ENCODE measurements at regions not wholly inside any gene's neighbourhood (a gene's known extent, or its start where the extent isn't known, plus 50 kb on each side); places are given as distances from the start of the nearest gene placed in this dataset.
A peak's percentile ranks its signal among the peaks of the same experiment; 100 is the strongest.

- no peak overlapping the region for H3K4me3 Mint-ChIP-seq
- no peak for ATAC-seq (replicated peaks)
- peaks cover 4 to 6% of the 10 kb centered on the region in 2 donors for H3K9me3 Mint-ChIP-seq
- H3K27me3 Mint-ChIP-seq: no peaks in the 10 kb centered on the region
- no peaks in the 10 kb centered on the region for H3K36me3 Mint-ChIP-seq
- no peak overlapping the region for H3K27ac Mint-ChIP-seq
- DNase-seq: no peak
- no peaks in the 10 kb centered on the region for H3K4me1 Mint-ChIP-seq
Observed at GRCh38 chr3:6504834-6505233, 356.1 kb upstream of the GRM7 start.

GRCh38 chr3:6508410-6508759 lies 352.5 kb upstream of the GRM7 start:
- Mint-ChIP-seq H3K4me1 (no peaks in the 10 kb centered on the region), H3K36me3 (no peaks in the 10 kb centered on the region), H3K4me3 (no peak overlapping the region), H3K9me3 (peaks cover 4 to 6% of the 10 kb centered on the region in 2 donors), H3K27me3 (no peaks in the 10 kb centered on the region), H3K27ac (no peak overlapping the region)
- no peak for ATAC-seq (replicated peaks)
- DNase-seq: no peak

GRCh38 chr3:6509576-6509975 lies 351.3 kb upstream of the GRM7 start:
- ATAC-seq (replicated peaks) (no peak), DNase-seq (no peak)
- Mint-ChIP-seq H3K4me3 (no peak overlapping the region), H3K9me3 (peaks cover 0 to 5% of the 10 kb centered on the region in 2 donors), H3K27me3 (no peaks in the 10 kb centered on the region), H3K27ac (no peak overlapping the region), H3K4me1 (no peaks in the 10 kb centered on the region), H3K36me3 (no peaks in the 10 kb centered on the region)

GRCh38 chr3:6510713-6511112 lies 350.2 kb upstream of the GRM7 start:
- Mint-ChIP-seq H3K36me3 (no peaks in the 10 kb centered on the region), H3K27ac (no peak overlapping the region), H3K27me3 (no peaks in the 10 kb centered on the region), H3K9me3 (peaks cover 0 to 2% of the 10 kb centered on the region in 2 donors), H3K4me1 (no peaks in the 10 kb centered on the region), H3K4me3 (no peak overlapping the region)
- ATAC-seq (replicated peaks) (no peak), DNase-seq (no peak)

- no peak for ATAC-seq (replicated peaks)
- no peak overlapping the region for H3K27ac Mint-ChIP-seq
- DNase-seq: no peak
Observed at GRCh38 chr3:6512172-6512800, 348.6 kb upstream of the GRM7 start.

GRCh38 chr3:6516143-6516542 lies 344.8 kb upstream of the GRM7 start:
- H3K27ac Mint-ChIP-seq: no peak overlapping the region
- DNase-seq (no peak), ATAC-seq (replicated peaks) (no peak)
- H3K4me3 Mint-ChIP-seq: no peak overlapping the region
- no peaks in the 10 kb centered on the region for H3K27me3 Mint-ChIP-seq
- peaks cover 0 to 3% of the 10 kb centered on the region in 2 donors for H3K9me3 Mint-ChIP-seq
- no peaks in the 10 kb centered on the region for H3K4me1 Mint-ChIP-seq
- no peaks in the 10 kb centered on the region for H3K36me3 Mint-ChIP-seq

More at GRCh38 chr3:6512172-6512800, 348.6 kb upstream of the GRM7 start:
- Mint-ChIP-seq H3K4me3 (no peak overlapping the region), H3K4me1 (no peaks in the 10 kb centered on the region), H3K36me3 (no peaks in the 10 kb centered on the region), H3K27me3 (no peaks in the 10 kb centered on the region), H3K9me3 (peaks cover 0 to 1% of the 10 kb centered on the region in 2 donors)

- H3K9me3 Mint-ChIP-seq: peaks cover 0 to 3% of the 10 kb centered on the region in 2 donors
- H3K27me3 Mint-ChIP-seq: no peaks in the 10 kb centered on the region
- DNase-seq (no peak), ATAC-seq (replicated peaks) (no peak)
- no peak overlapping the region for H3K27ac Mint-ChIP-seq
- no peaks in the 10 kb centered on the region for H3K36me3 Mint-ChIP-seq
- H3K4me1 Mint-ChIP-seq: no peaks in the 10 kb centered on the region
- H3K4me3 Mint-ChIP-seq: no peak overlapping the region
Observed at GRCh38 chr3:6516694-6517093, 344.2 kb upstream of the GRM7 start.

- Mint-ChIP-seq H3K36me3 (no peaks in the 10 kb centered on the region), H3K27ac (no peak overlapping the region), H3K4me1 (no peaks in the 10 kb centered on the region), H3K27me3 (no peaks in the 10 kb centered on the region), H3K9me3 (peaks cover 0 to 3% of the 10 kb centered on the region in 2 donors), H3K4me3 (no peak overlapping the region)
- DNase-seq (no peak), ATAC-seq (replicated peaks) (no peak)
Observed at GRCh38 chr3:6518709-6519345, 342.1 kb upstream of the GRM7 start.

GRCh38 chr3:6521369-6522113 lies 339.4 kb upstream of the GRM7 start:
- Mint-ChIP-seq H3K36me3 (no peaks in the 10 kb centered on the region), H3K27me3 (no peaks in the 10 kb centered on the region), H3K9me3 (peaks cover 0 to 3% of the 10 kb centered on the region in 2 donors), H3K4me1 (no peaks in the 10 kb centered on the region), H3K4me3 (no peak overlapping the region), H3K27ac (no peak overlapping the region)
- no peak for DNase-seq
- no peak for ATAC-seq (replicated peaks)

GRCh38 chr3:6522191-6522590 lies 338.7 kb upstream of the GRM7 start:
- Mint-ChIP-seq H3K9me3 (peaks cover 0 to 3% of the 10 kb centered on the region in 2 donors), H3K4me1 (no peaks in the 10 kb centered on the region), H3K27me3 (no peaks in the 10 kb centered on the region), H3K36me3 (no peaks in the 10 kb centered on the region), H3K4me3 (no peak overlapping the region), H3K27ac (no peak overlapping the region)
- no peak for ATAC-seq (replicated peaks)
- DNase-seq: no peak

GRCh38 chr3:6523043-6523442 lies 337.9 kb upstream of the GRM7 start:
- H3K36me3 Mint-ChIP-seq: no peaks in the 10 kb centered on the region
- H3K4me1 Mint-ChIP-seq: no peaks in the 10 kb centered on the region
- H3K9me3 Mint-ChIP-seq: peaks cover 0 to 5% of the 10 kb centered on the region in 2 donors
- no peak overlapping the region for H3K4me3 Mint-ChIP-seq
- H3K27ac Mint-ChIP-seq: no peak overlapping the region
- no peak for ATAC-seq (replicated peaks)
- no peak for DNase-seq
- H3K27me3 Mint-ChIP-seq: no peaks in the 10 kb centered on the region

GRCh38 chr3:6524479-6524878 lies 336.4 kb upstream of the GRM7 start:
- Mint-ChIP-seq H3K27ac (no peak overlapping the region), H3K36me3 (no peaks in the 10 kb centered on the region), H3K4me1 (no peaks in the 10 kb centered on the region), H3K27me3 (no peaks in the 10 kb centered on the region), H3K4me3 (no peak overlapping the region), H3K9me3 (peaks cover 0 to 3% of the 10 kb centered on the region in 2 donors)
- no peak for ATAC-seq (replicated peaks)
- DNase-seq: no peak

GRCh38 chr3:6526321-6526720 lies 334.6 kb upstream of the GRM7 start:
- no peak for DNase-seq
- no peaks in the 10 kb centered on the region for H3K27me3 Mint-ChIP-seq
- no peak overlapping the region for H3K4me3 Mint-ChIP-seq
- H3K9me3 Mint-ChIP-seq: peaks cover 0 to 2% of the 10 kb centered on the region in 2 donors
- no peak overlapping the region for H3K27ac Mint-ChIP-seq
- no peaks in the 10 kb centered on the region for H3K36me3 Mint-ChIP-seq
- ATAC-seq (replicated peaks): no peak
- no peaks in the 10 kb centered on the region for H3K4me1 Mint-ChIP-seq

GRCh38 chr3:6526861-6527260 lies 334.1 kb upstream of the GRM7 start:
- peak in 1 of 2 donors; percentile 56 for ATAC-seq (replicated peaks)
- no peaks in the 10 kb centered on the region for H3K36me3 Mint-ChIP-seq
- no peak overlapping the region for H3K4me3 Mint-ChIP-seq
- H3K27me3 Mint-ChIP-seq: no peaks in the 10 kb centered on the region
- peaks cover 0 to 2% of the 10 kb centered on the region in 2 donors for H3K9me3 Mint-ChIP-seq
- DNase-seq: no peak
- H3K27ac Mint-ChIP-seq: no peak overlapping the region
- no peaks in the 10 kb centered on the region for H3K4me1 Mint-ChIP-seq

- no peak for ATAC-seq (replicated peaks)
- H3K27me3 Mint-ChIP-seq: no peaks in the 10 kb centered on the region
- DNase-seq: no peak
Observed at GRCh38 chr3:6528951-6529350, 332.0 kb upstream of the GRM7 start.

More at GRCh38 chr3:6528951-6529350, 332.0 kb upstream of the GRM7 start:
- Mint-ChIP-seq H3K4me1 (no peaks in the 10 kb centered on the region), H3K36me3 (no peaks in the 10 kb centered on the region), H3K4me3 (no peak overlapping the region), H3K9me3 (peaks cover 0 to 2% of the 10 kb centered on the region in 2 donors), H3K27ac (no peak overlapping the region)

All from stimulated activated naive B cell treated with anti-CD40 and anti-IgM and Interleukin-4, amounts not matched to agents 10 μg/mL and 1 μg/mL and 100 μg/mL, for 72 hours (primary cell).